ENCODE measurements at regions not wholly inside any gene's neighbourhood (a gene's known extent, or its start where the extent isn't known, plus 50 kb on each side); places are given as distances from the start of the nearest gene placed in this dataset.

- Histone ChIP-seq H3K9me3 (ENCODE audit: low read length) (no peaks in the 10 kb centered on the region), H3K27me3 (ENCODE audit: insufficient read depth, low read depth, low read length) (no peaks in the 10 kb centered on the region), H3K79me2 (replicated peaks; ENCODE audit: insufficient read depth, low read length) (no peaks in the 10 kb centered on the region), H3K9me2 (ENCODE audit: insufficient read depth, low read length) (no peaks in the 10 kb centered on the region), H3K9ac (ENCODE audit: low read length) (no peak overlapping the region), H3K4me3 (ENCODE audit: low read length) (no peak overlapping the region), H3F3A (ENCODE audit: insufficient read depth, low read length, poor library complexity, severe bottlenecking) (no peaks in the 10 kb centered on the region), H2AFZ (ENCODE audit: low read depth, low read length) (no peak overlapping the region), H3K4me2 (ENCODE audit: low read length) (no peak overlapping the region), H3K36me3 (ENCODE audit: insufficient read depth, low read length) (no peaks in the 10 kb centered on the region), H3K27ac (ENCODE audit: low read length) (no peak overlapping the region), H4K20me1 (ENCODE audit: insufficient read depth) (no peaks in the 10 kb centered on the region)
- no peak for TF ChIP-seq REST (IDR thresholded peaks at IDR 0.05; ENCODE audit: borderline replicate concordance)
- no peak for TF ChIP-seq RAD21 (conservative IDR thresholded peaks at IDR 0.05)
- TF ChIP-seq EP300 (conservative IDR thresholded peaks at IDR 0.05; ENCODE audit: poor library complexity, severe bottlenecking), result no peak
- TF ChIP-seq CTCF (IDR thresholded peaks at IDR 0.05; ENCODE audit: poor library complexity, severe bottlenecking), result no peak
- no peak for TF ChIP-seq MXI1 (conservative IDR thresholded peaks at IDR 0.05; ENCODE audit: poor library complexity, severe bottlenecking)
- no peak for TF ChIP-seq TAF1 (IDR thresholded peaks at IDR 0.05; ENCODE audit: low read depth)
- TF ChIP-seq SMC3 (conservative IDR thresholded peaks at IDR 0.05; ENCODE audit: poor library complexity), result no peak
- no peak for TF ChIP-seq POLR2AphosphoS5 (IDR thresholded peaks at IDR 0.05)
- no peak for TF ChIP-seq EZH2 (IDR thresholded peaks at IDR 0.05; ENCODE audit: borderline replicate concordance, insufficient read depth, low read length, poor library complexity, severe bottlenecking)
These were observed 66.0 kb upstream of the FOXK1 start for GRCh38 chr7:4616116-4616515.

- no peaks in the 10 kb centered on the region for H3K36me3 ChIP-seq (ENCODE audit: insufficient read depth, low read length)
- no peaks in the 10 kb centered on the region for H4K20me1 ChIP-seq (ENCODE audit: insufficient read depth)
- TF ChIP-seq MXI1 (conservative IDR thresholded peaks at IDR 0.05; ENCODE audit: poor library complexity, severe bottlenecking) (no peak), EP300 (conservative IDR thresholded peaks at IDR 0.05; ENCODE audit: poor library complexity, severe bottlenecking) (no peak), RAD21 (conservative IDR thresholded peaks at IDR 0.05) (no peak), REST (IDR thresholded peaks at IDR 0.05; ENCODE audit: borderline replicate concordance) (no peak), EZH2 (IDR thresholded peaks at IDR 0.05; ENCODE audit: borderline replicate concordance, insufficient read depth, low read length, poor library complexity, severe bottlenecking) (no peak), CTCF (IDR thresholded peaks at IDR 0.05; ENCODE audit: poor library complexity, severe bottlenecking) (no peak), SMC3 (conservative IDR thresholded peaks at IDR 0.05; ENCODE audit: poor library complexity) (no peak), POLR2AphosphoS5 (IDR thresholded peaks at IDR 0.05) (no peak), TAF1 (IDR thresholded peaks at IDR 0.05; ENCODE audit: low read depth) (no peak)
- H3F3A ChIP-seq (ENCODE audit: insufficient read depth, low read length, poor library complexity, severe bottlenecking), result no peaks in the 10 kb centered on the region
- no peak overlapping the region for H3K4me2 ChIP-seq (ENCODE audit: low read length)
- H3K9me3 ChIP-seq (ENCODE audit: low read length), result no peaks in the 10 kb centered on the region
- no peak overlapping the region for H2AFZ ChIP-seq (ENCODE audit: low read depth, low read length)
- no peak overlapping the region for H3K27ac ChIP-seq (ENCODE audit: low read length)
- no peak overlapping the region for H3K4me3 ChIP-seq (ENCODE audit: low read length)
- H3K9me2 ChIP-seq (ENCODE audit: insufficient read depth, low read length), result no peaks in the 10 kb centered on the region
- no peak overlapping the region for H3K9ac ChIP-seq (ENCODE audit: low read length)
- no peaks in the 10 kb centered on the region for H3K79me2 ChIP-seq (replicated peaks; ENCODE audit: insufficient read depth, low read length)
- no peaks in the 10 kb centered on the region for H3K27me3 ChIP-seq (ENCODE audit: insufficient read depth, low read depth, low read length)
These were observed 60.7 kb upstream of the FOXK1 start for GRCh38 chr7:4621396-4621795.

Data from neural cell (in vitro differentiated cells).